WTC11 (cell line): ENCODE measurements at regions not wholly inside any gene's neighbourhood (a gene's known extent, or its start where the extent isn't known, plus 50 kb on each side); places are given as distances from the start of the nearest gene placed in this dataset.

Experiments used
- ATAC-seq: fragments of 200-7000 bp; cut with Tn5 transposase; 2 replicates; pipeline ENCODE4 v1.10.0; 2021; ENCODE audit warnings: mild to moderate bottlenecking, moderate library complexity
- CTCF ChIA-PET: fragments of 300-600 bp; sonication (Branson Sonifier 250); formaldehyde crosslinking; loops from one replicate; lab custom pipeline; 2021; ENCODE audit warnings: antibody characterized with exemption; lab: Charles Lee
- POLR2A ChIA-PET: fragments of 350-600 bp; sonication (Branson Sonifier 250); formaldehyde crosslinking; loops from one replicate; lab custom pipeline; 2021; ENCODE audit warnings: antibody characterized with exemption; lab: Charles Lee
- DNase-seq: peaks from one replicate; pipeline ENCODE4 v3.0.0; 2021; ENCODE audit warnings: low spot score
- H3K27ac Mint-ChIP-seq: 2 replicates; pipeline ENCODE4 v1.8.0; 2021; ENCODE audit warnings: mixed read lengths
- H3K27me3 Mint-ChIP-seq: 2 replicates; pipeline ENCODE4 v1.8.0; 2021; ENCODE audit warnings: low read depth, mild to moderate bottlenecking, moderate library complexity, mixed read lengths
- H3K36me3 Mint-ChIP-seq: 2 replicates; pipeline ENCODE4 v1.8.0; 2021; ENCODE audit warnings: mixed read lengths
- H3K4me1 Mint-ChIP-seq: 2 replicates; pipeline ENCODE4 v1.8.0; 2022; ENCODE audit warnings: mixed read lengths
- H3K4me3 Mint-ChIP-seq: 2 replicates; pipeline ENCODE4 v1.8.0; 2021; ENCODE audit warnings: mild to moderate bottlenecking, moderate library complexity, mixed read lengths
- H3K9me3 Mint-ChIP-seq: 2 replicates; pipeline ENCODE4 v1.8.0; 2021; ENCODE audit warnings: mixed read lengths
- CREB1 ChIP-seq: sonication (generic); formaldehyde crosslinking; IDR thresholded peaks from 2 replicates; pipeline ENCODE4 v1.8.0; 2023; ENCODE audit warnings: mild to moderate bottlenecking, missing genetic modification reagents
- CTCF ChIP-seq: fragments of 200-600 bp; IDR thresholded peaks from 2 replicates; pipeline ENCODE4 v1.8.0; 2022; ENCODE audit warnings: antibody characterized with exemption
- E2F4 ChIP-seq: sonication (generic); formaldehyde crosslinking; IDR thresholded peaks from 2 replicates; pipeline ENCODE4 v1.8.1; 2022; ENCODE audit warnings: low read depth, mild to moderate bottlenecking, moderate library complexity, missing genetic modification reagents, borderline replicate concordance
- ERG ChIP-seq: fragments of 250-450 bp; sonication (Bioruptor Pico); IDR thresholded peaks from 2 replicates; pipeline ENCODE4 v1.8.0; 2021; ENCODE audit warnings: mild to moderate bottlenecking
- GABPB1 ChIP-seq: sonication (generic); formaldehyde crosslinking; IDR thresholded peaks from 2 replicates; pipeline ENCODE4 v1.8.1; 2023; ENCODE audit warnings: mild to moderate bottlenecking, missing genetic modification reagents
- MAX ChIP-seq: sonication (generic); formaldehyde crosslinking; IDR thresholded peaks from 2 replicates; pipeline ENCODE4 v1.8.0; 2022; ENCODE audit warnings: mild to moderate bottlenecking, missing genetic modification reagents
- MLX ChIP-seq: sonication (generic); formaldehyde crosslinking; IDR thresholded peaks from 2 replicates; pipeline ENCODE4 v1.8.1; 2023; ENCODE audit warnings: mild to moderate bottlenecking, missing genetic modification reagents, moderate library complexity
- MXD4 ChIP-seq: fragments of 250-450 bp; sonication (Bioruptor Pico); IDR thresholded peaks from 2 replicates; pipeline ENCODE4 v1.8.0; 2021; ENCODE audit warnings: mild to moderate bottlenecking, moderate library complexity, borderline replicate concordance
- NFYB ChIP-seq: sonication (generic); formaldehyde crosslinking; conservative IDR thresholded peaks from 2 replicates; pipeline ENCODE4 v1.8.0; 2022; ENCODE audit warnings: low read depth, missing genetic modification reagents
- OVOL2 ChIP-seq: fragments of 250-450 bp; sonication (Bioruptor Pico); IDR thresholded peaks from 2 replicates; pipeline ENCODE4 v1.9.0; 2021; ENCODE audit warnings: mild to moderate bottlenecking, borderline replicate concordance
- PREB ChIP-seq: sonication (generic); formaldehyde crosslinking; IDR thresholded peaks from 2 replicates; pipeline ENCODE4 v1.8.1; 2022; ENCODE audit warnings: mild to moderate bottlenecking, missing genetic modification reagents, moderate library complexity, borderline replicate concordance
- RELA ChIP-seq: sonication (generic); formaldehyde crosslinking; IDR thresholded peaks from 2 replicates; pipeline ENCODE4 v1.8.1; 2022; ENCODE audit warnings: missing genetic modification reagents, mild to moderate bottlenecking, borderline replicate concordance
- SP1 ChIP-seq: sonication (generic); formaldehyde crosslinking; conservative IDR thresholded peaks from 2 replicates; pipeline ENCODE4 v1.8.1; 2022; ENCODE audit warnings: missing genetic modification reagents
- ZNF219 ChIP-seq: sonication (generic); formaldehyde crosslinking; IDR thresholded peaks from 2 replicates; pipeline ENCODE4 v1.8.0; 2023; ENCODE audit warnings: missing genetic modification reagents, mild to moderate bottlenecking, borderline replicate concordance
- ZNF232 ChIP-seq: sonication (generic); formaldehyde crosslinking; IDR thresholded peaks from 2 replicates; pipeline ENCODE4 v1.8.0; 2022; ENCODE audit warnings: mild to moderate bottlenecking, missing genetic modification reagents
- ZNF532 ChIP-seq: fragments of 250-450 bp; sonication (Bioruptor Pico); IDR thresholded peaks from 2 replicates; pipeline ENCODE4 v1.9.0; 2021; ENCODE audit warnings: mild to moderate bottlenecking, borderline replicate concordance
- ZNF671 ChIP-seq: fragments of 250-450 bp; sonication (Bioruptor Pico); IDR thresholded peaks from 2 replicates; pipeline ENCODE4 v1.8.0; 2021; ENCODE audit warnings: mild to moderate bottlenecking

GRCh38 chr11:129720994-129721393 is 94.7 kb upstream of the TMEM45B start (continued):
- TF ChIP-seq PREB (CRISPR knock-in tag) (no peak), NFYB (CRISPR knock-in tag) (no peak), ZNF219 (no peak), MXD4 (CRISPR knock-in tag) (no peak), RELA (CRISPR knock-in tag) (no peak), SP1 (CRISPR knock-in tag) (no peak)

- CTCF ChIA-PET, result interaction anchor here (1.6 kb wide), 1 partner anchor 26 kb away, joined by 4 read pairs; no protein-coding TSS in a partner anchor
- DNase-seq (no peak), ATAC-seq (peak; percentile 18; the same call in 1 of the 2 replicates)
- no peaks in the 10 kb centered on the region for H3K36me3 Mint-ChIP-seq
- POLR2A ChIA-PET, result no interaction called here
- no peaks in the 10 kb centered on the region; the same call in 1 of the 2 replicates for H3K27me3 Mint-ChIP-seq
- no peak for TF ChIP-seq E2F4 (CRISPR knock-in tag)
- TF ChIP-seq GABPB1, result no peak
- no peak for TF ChIP-seq CREB1
- no peak for TF ChIP-seq OVOL2 (CRISPR knock-in tag)
- TF ChIP-seq ZNF671 (CRISPR knock-in tag), result no peak
- TF ChIP-seq MLX (CRISPR knock-in tag), result no peak
- TF ChIP-seq PREB (CRISPR knock-in tag), result no peak
- no peak for TF ChIP-seq MAX (CRISPR knock-in tag)
- no peak for TF ChIP-seq ZNF532
- no peak for TF ChIP-seq CTCF
- TF ChIP-seq NFYB (CRISPR knock-in tag), result no peak
- no peak for TF ChIP-seq ZNF219
- TF ChIP-seq ERG (CRISPR knock-in tag), result no peak
- TF ChIP-seq ZNF232 (CRISPR knock-in tag), result no peak
- no peaks in the 10 kb centered on the region for H3K4me1 Mint-ChIP-seq
- H3K27ac Mint-ChIP-seq, result no peak overlapping the region
- no peaks in the 10 kb centered on the region for H3K9me3 Mint-ChIP-seq
- H3K4me3 Mint-ChIP-seq, result no peak overlapping the region
These were observed 94.0 kb upstream of the TMEM45B start for GRCh38 chr11:129721685-129722084.
